H1 (cell line): ENCODE measurements at regions not wholly inside any gene's neighbourhood (a gene's known extent, or its start where the extent isn't known, plus 50 kb on each side); places are given as distances from the start of the nearest gene placed in this dataset.

Experiments
- TF ChIP-seq, protein P1 (sequence below): fragments of 300-600 bp; sonication (generic); IDR thresholded peaks from 2 replicates; pipeline ENCODE4 v1.7.1; 2012; ENCODE audit warnings: low read length, moderate library complexity, mild to moderate bottlenecking, inconsistent platforms; ENCODE audit not compliant: insufficient replicate concordance

DNA sequence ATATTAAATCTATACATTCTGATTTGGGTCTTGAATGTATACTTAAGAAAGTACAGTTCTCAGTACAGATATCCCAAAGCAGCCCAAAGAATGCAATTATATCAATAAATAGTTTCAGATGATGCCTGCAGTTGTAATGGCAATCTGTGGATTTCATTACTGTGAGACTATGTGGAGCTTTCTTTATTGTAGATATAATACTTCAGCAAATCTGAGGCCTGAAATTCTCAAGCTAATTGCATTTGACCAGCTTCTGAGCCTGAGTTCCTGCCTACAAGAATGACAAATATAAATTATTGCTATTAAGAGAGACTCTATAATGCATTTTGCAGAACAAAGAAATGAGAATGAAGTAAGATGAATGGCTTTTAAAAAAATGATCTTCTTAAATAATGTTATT lies 320.3 kb downstream of the DKK2 start (continued):
- TF ChIP-seq, protein P1, sequence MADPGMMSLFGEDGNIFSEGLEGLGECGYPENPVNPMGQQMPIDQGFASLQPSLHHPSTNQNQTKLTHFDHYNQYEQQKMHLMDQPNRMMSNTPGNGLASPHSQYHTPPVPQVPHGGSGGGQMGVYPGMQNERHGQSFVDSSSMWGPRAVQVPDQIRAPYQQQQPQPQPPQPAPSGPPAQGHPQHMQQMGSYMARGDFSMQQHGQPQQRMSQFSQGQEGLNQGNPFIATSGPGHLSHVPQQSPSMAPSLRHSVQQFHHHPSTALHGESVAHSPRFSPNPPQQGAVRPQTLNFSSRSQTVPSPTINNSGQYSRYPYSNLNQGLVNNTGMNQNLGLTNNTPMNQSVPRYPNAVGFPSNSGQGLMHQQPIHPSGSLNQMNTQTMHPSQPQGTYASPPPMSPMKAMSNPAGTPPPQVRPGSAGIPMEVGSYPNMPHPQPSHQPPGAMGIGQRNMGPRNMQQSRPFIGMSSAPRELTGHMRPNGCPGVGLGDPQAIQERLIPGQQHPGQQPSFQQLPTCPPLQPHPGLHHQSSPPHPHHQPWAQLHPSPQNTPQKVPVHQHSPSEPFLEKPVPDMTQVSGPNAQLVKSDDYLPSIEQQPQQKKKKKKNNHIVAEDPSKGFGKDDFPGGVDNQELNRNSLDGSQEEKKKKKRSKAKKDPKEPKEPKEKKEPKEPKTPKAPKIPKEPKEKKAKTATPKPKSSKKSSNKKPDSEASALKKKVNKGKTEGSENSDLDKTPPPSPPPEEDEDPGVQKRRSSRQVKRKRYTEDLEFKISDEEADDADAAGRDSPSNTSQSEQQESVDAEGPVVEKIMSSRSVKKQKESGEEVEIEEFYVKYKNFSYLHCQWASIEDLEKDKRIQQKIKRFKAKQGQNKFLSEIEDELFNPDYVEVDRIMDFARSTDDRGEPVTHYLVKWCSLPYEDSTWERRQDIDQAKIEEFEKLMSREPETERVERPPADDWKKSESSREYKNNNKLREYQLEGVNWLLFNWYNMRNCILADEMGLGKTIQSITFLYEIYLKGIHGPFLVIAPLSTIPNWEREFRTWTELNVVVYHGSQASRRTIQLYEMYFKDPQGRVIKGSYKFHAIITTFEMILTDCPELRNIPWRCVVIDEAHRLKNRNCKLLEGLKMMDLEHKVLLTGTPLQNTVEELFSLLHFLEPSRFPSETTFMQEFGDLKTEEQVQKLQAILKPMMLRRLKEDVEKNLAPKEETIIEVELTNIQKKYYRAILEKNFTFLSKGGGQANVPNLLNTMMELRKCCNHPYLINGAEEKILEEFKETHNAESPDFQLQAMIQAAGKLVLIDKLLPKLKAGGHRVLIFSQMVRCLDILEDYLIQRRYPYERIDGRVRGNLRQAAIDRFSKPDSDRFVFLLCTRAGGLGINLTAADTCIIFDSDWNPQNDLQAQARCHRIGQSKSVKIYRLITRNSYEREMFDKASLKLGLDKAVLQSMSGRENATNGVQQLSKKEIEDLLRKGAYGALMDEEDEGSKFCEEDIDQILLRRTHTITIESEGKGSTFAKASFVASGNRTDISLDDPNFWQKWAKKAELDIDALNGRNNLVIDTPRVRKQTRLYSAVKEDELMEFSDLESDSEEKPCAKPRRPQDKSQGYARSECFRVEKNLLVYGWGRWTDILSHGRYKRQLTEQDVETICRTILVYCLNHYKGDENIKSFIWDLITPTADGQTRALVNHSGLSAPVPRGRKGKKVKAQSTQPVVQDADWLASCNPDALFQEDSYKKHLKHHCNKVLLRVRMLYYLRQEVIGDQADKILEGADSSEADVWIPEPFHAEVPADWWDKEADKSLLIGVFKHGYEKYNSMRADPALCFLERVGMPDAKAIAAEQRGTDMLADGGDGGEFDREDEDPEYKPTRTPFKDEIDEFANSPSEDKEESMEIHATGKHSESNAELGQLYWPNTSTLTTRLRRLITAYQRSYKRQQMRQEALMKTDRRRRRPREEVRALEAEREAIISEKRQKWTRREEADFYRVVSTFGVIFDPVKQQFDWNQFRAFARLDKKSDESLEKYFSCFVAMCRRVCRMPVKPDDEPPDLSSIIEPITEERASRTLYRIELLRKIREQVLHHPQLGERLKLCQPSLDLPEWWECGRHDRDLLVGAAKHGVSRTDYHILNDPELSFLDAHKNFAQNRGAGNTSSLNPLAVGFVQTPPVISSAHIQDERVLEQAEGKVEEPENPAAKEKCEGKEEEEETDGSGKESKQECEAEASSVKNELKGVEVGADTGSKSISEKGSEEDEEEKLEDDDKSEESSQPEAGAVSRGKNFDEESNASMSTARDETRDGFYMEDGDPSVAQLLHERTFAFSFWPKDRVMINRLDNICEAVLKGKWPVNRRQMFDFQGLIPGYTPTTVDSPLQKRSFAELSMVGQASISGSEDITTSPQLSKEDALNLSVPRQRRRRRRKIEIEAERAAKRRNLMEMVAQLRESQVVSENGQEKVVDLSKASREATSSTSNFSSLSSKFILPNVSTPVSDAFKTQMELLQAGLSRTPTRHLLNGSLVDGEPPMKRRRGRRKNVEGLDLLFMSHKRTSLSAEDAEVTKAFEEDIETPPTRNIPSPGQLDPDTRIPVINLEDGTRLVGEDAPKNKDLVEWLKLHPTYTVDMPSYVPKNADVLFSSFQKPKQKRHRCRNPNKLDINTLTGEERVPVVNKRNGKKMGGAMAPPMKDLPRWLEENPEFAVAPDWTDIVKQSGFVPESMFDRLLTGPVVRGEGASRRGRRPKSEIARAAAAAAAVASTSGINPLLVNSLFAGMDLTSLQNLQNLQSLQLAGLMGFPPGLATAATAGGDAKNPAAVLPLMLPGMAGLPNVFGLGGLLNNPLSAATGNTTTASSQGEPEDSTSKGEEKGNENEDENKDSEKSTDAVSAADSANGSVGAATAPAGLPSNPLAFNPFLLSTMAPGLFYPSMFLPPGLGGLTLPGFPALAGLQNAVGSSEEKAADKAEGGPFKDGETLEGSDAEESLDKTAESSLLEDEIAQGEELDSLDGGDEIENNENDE = no peak
